ENCODE measurements at regions not wholly inside any gene's neighbourhood (a gene's known extent, or its start where the extent isn't known, plus 50 kb on each side); places are given as distances from the start of the nearest gene placed in this dataset.

GRCh38 chr12:94754653-94755052 is 104.3 kb upstream of the TMCC3 start:
- intact Hi-C loops (cut with micrococcal nuclease): no loop called here
- Mint-ChIP-seq H3K4me1 (ENCODE audit: low read depth) (no peaks in the 10 kb centered on the region), H3K36me3 (ENCODE audit: low read depth) (no peaks in the 10 kb centered on the region), H3K27ac (no peak overlapping the region), H3K9me3 (no peaks in the 10 kb centered on the region), H3K4me3 (no peak overlapping the region), H3K27me3 (peaks cover 12% of the 10 kb centered on the region)

- intact Hi-C loops (cut with micrococcal nuclease): no loop called here
- peaks cover 14% of the 10 kb centered on the region for H3K27me3 Mint-ChIP-seq
- H3K9me3 Mint-ChIP-seq: no peaks in the 10 kb centered on the region
- no peaks in the 10 kb centered on the region for H3K4me1 Mint-ChIP-seq (ENCODE audit: low read depth)
- no peak overlapping the region for H3K4me3 Mint-ChIP-seq
- no peaks in the 10 kb centered on the region for H3K36me3 Mint-ChIP-seq (ENCODE audit: low read depth)
- no peak overlapping the region for H3K27ac Mint-ChIP-seq
Observed at GRCh38 chr12:94753036-94753679, 102.8 kb upstream of the TMCC3 start.

DNA sequence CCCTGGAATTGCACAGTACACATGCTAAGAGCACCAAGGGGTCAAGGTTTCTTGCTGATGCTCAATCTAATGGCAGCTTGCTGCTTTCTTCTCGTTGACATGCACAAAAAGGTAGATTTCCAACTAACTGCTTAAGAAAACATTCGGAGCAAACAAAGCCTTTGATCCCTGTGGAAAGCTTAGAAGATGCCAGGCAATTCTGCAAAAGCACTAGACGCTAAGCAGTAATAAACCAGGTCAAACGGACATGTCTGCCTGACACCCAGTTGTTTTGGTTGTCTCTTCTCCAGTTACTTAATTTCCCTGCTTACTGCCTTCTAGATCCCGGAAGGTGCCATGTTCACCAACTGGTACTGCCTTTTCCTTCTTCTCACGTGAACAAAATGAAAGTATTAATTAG is 100.5 kb upstream of the TMCC3 start:
- intact Hi-C loops (cut with micrococcal nuclease): no loop called here
- no peaks in the 10 kb centered on the region for H3K36me3 Mint-ChIP-seq (ENCODE audit: low read depth)
- H3K27me3 Mint-ChIP-seq: peaks cover 10% of the 10 kb centered on the region
- no peaks in the 10 kb centered on the region for H3K9me3 Mint-ChIP-seq
- no peak overlapping the region for H3K4me3 Mint-ChIP-seq
- no peak overlapping the region for H3K27ac Mint-ChIP-seq
- H3K4me1 Mint-ChIP-seq (ENCODE audit: low read depth): no peaks in the 10 kb centered on the region

DNA sequence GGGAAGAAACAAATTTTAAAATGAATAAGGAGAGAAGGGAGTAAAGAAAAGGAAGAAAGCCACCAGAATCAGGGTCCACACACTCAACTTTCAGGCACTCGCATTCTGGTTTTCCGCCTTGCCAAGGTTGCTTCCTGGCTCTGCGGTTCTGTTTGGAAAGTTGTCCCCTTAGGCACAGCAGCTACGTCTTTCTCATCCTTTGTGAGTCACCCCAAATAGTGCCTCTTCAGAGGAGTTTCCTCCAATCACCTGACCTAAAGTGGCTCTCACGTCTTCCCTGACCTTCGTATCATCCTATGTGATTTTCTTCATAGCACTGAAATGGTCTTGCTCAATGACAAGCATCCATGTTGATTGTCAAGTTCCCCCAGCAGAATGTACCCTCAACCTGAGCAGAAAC is 99.5 kb upstream of the TMCC3 start:
- no peak overlapping the region for H3K27ac Mint-ChIP-seq
- intact Hi-C loops (cut with micrococcal nuclease): no loop called here
- H3K4me3 Mint-ChIP-seq: no peak overlapping the region
- H3K36me3 Mint-ChIP-seq (ENCODE audit: low read depth): no peaks in the 10 kb centered on the region
- H3K4me1 Mint-ChIP-seq (ENCODE audit: low read depth): no peaks in the 10 kb centered on the region
- peaks cover 11% of the 10 kb centered on the region for H3K27me3 Mint-ChIP-seq
- H3K9me3 Mint-ChIP-seq: no peaks in the 10 kb centered on the region

- no peaks in the 10 kb centered on the region for H3K4me1 Mint-ChIP-seq (ENCODE audit: low read depth)
- no peaks in the 10 kb centered on the region for H3K9me3 Mint-ChIP-seq
- H3K4me3 Mint-ChIP-seq: no peak overlapping the region
- peaks cover 14% of the 10 kb centered on the region for H3K27me3 Mint-ChIP-seq
- no peak overlapping the region for H3K27ac Mint-ChIP-seq
- intact Hi-C loops (cut with micrococcal nuclease): no loop called here
- H3K36me3 Mint-ChIP-seq (ENCODE audit: low read depth): no peaks in the 10 kb centered on the region
Observed at GRCh38 chr12:94749455-94749854, 99.1 kb upstream of the TMCC3 start.

- no peak overlapping the region for H3K27ac Mint-ChIP-seq
- no peaks in the 10 kb centered on the region for H3K36me3 Mint-ChIP-seq (ENCODE audit: low read depth)
- H3K4me1 Mint-ChIP-seq (ENCODE audit: low read depth): no peaks in the 10 kb centered on the region
- H3K4me3 Mint-ChIP-seq: no peak overlapping the region
- intact Hi-C loops (cut with micrococcal nuclease): no loop called here
- H3K27me3 Mint-ChIP-seq: peaks cover 14% of the 10 kb centered on the region
- H3K9me3 Mint-ChIP-seq: no peaks in the 10 kb centered on the region
Observed at GRCh38 chr12:94748726-94749421, 98.5 kb upstream of the TMCC3 start.

- no peaks in the 10 kb centered on the region for H3K9me3 Mint-ChIP-seq
- H3K27ac Mint-ChIP-seq: no peak overlapping the region
- intact Hi-C loops (cut with micrococcal nuclease): no loop called here
- H3K27me3 Mint-ChIP-seq: peaks cover 10% of the 10 kb centered on the region
- H3K4me1 Mint-ChIP-seq (ENCODE audit: low read depth): no peaks in the 10 kb centered on the region
- H3K36me3 Mint-ChIP-seq (ENCODE audit: low read depth): no peaks in the 10 kb centered on the region
- no peak overlapping the region for H3K4me3 Mint-ChIP-seq
Observed at GRCh38 chr12:94745562-94745961, 95.2 kb upstream of the TMCC3 start.

DNA sequence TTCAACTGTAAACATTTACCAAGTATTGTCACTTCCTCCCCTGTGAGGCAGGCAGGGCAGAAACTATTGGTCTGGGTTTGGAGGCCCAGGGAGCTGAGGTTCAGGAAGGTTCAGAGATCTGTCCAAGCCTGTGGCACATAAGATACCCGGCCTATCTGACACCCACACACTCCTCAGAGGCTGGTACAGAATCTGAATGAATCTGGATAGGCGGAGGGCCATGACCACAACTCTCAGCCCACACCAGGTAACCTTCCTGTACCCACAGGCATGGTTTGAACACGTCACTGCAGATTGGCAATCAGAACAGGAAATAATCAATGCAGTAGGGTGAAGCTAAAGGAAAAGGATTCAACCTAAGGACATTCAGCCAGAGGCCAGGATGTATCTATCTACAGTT is 92.8 kb upstream of the TMCC3 start:
- Mint-ChIP-seq H3K4me3 (no peak overlapping the region), H3K9me3 (no peaks in the 10 kb centered on the region), H3K27ac (no peak overlapping the region), H3K4me1 (ENCODE audit: low read depth) (no peaks in the 10 kb centered on the region), H3K36me3 (ENCODE audit: low read depth) (no peaks in the 10 kb centered on the region), H3K27me3 (peaks cover 13% of the 10 kb centered on the region)
- intact Hi-C loops (cut with micrococcal nuclease): no loop called here

GRCh38 chr12:94740601-94741362 is 90.4 kb upstream of the TMCC3 start:
- Mint-ChIP-seq H3K27me3 (peaks cover 13% of the 10 kb centered on the region), H3K4me3 (no peak overlapping the region), H3K4me1 (ENCODE audit: low read depth) (no peaks in the 10 kb centered on the region), H3K36me3 (ENCODE audit: low read depth) (no peaks in the 10 kb centered on the region), H3K9me3 (no peaks in the 10 kb centered on the region), H3K27ac (no peak overlapping the region)
- intact Hi-C loops (cut with micrococcal nuclease): no loop called here

DNA sequence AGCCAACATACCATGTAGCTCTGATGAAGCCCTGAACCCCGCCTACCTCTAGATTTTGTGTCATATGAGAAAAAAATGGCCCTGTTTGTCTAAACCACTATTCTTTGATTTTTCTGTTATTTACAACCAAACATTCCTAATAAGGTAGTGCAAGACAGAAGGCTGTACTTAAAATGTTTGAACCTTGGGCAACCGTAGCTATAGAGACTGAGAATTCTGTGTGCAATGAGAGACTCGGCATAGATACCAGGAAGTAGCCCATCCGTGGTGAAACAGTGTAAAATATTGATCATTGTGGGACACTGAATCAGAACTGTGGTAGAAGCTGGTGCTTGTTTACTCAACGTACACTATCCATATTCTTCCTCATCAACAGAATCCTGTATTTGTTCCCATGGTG is 86.5 kb upstream of the TMCC3 start:
- Mint-ChIP-seq H3K27me3 (peaks cover 15% of the 10 kb centered on the region), H3K9me3 (no peaks in the 10 kb centered on the region), H3K27ac (no peak overlapping the region), H3K4me3 (no peak overlapping the region), H3K36me3 (ENCODE audit: low read depth) (no peaks in the 10 kb centered on the region), H3K4me1 (ENCODE audit: low read depth) (no peaks in the 10 kb centered on the region)
- intact Hi-C loops (cut with micrococcal nuclease): no loop called here

- peaks cover 14% of the 10 kb centered on the region for H3K27me3 Mint-ChIP-seq
- no peaks in the 10 kb centered on the region for H3K36me3 Mint-ChIP-seq (ENCODE audit: low read depth)
- intact Hi-C loops (cut with micrococcal nuclease): no loop called here
- no peak overlapping the region for H3K27ac Mint-ChIP-seq
- no peaks in the 10 kb centered on the region for H3K4me1 Mint-ChIP-seq (ENCODE audit: low read depth)
- H3K9me3 Mint-ChIP-seq: no peaks in the 10 kb centered on the region
- no peak overlapping the region for H3K4me3 Mint-ChIP-seq
Observed at GRCh38 chr12:94736004-94736403, 85.6 kb upstream of the TMCC3 start.

DNA sequence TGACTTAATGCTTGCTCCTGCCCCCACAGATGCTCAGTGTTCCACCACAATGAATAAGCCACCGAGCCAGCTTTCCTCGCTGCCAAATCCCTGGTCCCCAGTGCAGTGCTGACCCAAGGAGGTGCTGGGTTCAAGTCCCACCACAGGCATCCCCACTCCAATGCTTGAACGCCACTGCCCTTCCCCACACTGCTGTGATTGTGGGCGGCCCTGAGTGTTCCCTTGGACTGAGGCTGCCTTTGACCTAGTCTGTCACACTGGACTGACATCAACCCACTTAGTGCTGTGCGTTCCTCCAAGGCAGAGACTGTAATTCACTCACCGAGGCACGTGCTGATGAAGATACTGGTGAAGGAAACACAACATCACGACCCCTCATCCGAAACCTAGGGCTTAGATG is 83.4 kb upstream of the TMCC3 start:
- no peak overlapping the region for H3K4me3 Mint-ChIP-seq
- intact Hi-C loops (cut with micrococcal nuclease): no loop called here
- no peaks in the 10 kb centered on the region for H3K36me3 Mint-ChIP-seq (ENCODE audit: low read depth)
- H3K27ac Mint-ChIP-seq: no peak overlapping the region
- H3K9me3 Mint-ChIP-seq: no peaks in the 10 kb centered on the region
- H3K4me1 Mint-ChIP-seq (ENCODE audit: low read depth): no peaks in the 10 kb centered on the region
- peaks cover 7% of the 10 kb centered on the region for H3K27me3 Mint-ChIP-seq

DNA sequence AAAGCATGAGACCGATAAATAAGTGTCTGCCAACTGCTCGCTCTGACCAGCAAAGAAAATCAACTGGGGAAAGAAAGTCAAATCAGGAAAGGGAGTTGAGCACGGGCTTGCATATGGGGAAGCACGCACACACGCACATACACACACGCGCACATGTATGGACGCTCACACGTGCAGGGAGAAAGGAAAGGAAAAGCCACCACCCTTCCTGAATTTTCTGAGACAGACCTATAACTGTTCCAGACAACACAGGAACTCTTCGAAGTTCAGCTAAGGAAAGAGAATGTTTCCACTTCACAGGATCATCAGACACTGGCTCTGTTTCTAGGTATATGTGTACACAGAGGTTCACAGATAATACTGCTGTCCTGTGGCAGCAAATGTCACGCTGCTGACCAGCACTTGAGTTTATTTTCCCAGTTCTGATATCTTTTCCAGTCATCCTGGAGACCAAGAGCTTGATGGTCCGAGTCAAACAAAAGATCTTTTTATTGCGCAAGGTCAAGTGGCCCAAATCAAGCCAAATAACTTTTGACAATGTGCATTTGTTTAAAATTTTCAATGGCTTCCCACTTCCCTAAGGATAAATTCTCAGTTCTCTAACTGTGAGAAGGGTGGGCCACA is 82.1 kb upstream of the TMCC3 start:
- intact Hi-C loops (cut with micrococcal nuclease): no loop called here
- H3K4me3 Mint-ChIP-seq: no peak overlapping the region
- H3K27me3 Mint-ChIP-seq: peaks cover 10% of the 10 kb centered on the region
- H3K27ac Mint-ChIP-seq: no peak overlapping the region
- no peaks in the 10 kb centered on the region for H3K4me1 Mint-ChIP-seq (ENCODE audit: low read depth)
- no peaks in the 10 kb centered on the region for H3K36me3 Mint-ChIP-seq (ENCODE audit: low read depth)
- H3K9me3 Mint-ChIP-seq: no peaks in the 10 kb centered on the region

DNA sequence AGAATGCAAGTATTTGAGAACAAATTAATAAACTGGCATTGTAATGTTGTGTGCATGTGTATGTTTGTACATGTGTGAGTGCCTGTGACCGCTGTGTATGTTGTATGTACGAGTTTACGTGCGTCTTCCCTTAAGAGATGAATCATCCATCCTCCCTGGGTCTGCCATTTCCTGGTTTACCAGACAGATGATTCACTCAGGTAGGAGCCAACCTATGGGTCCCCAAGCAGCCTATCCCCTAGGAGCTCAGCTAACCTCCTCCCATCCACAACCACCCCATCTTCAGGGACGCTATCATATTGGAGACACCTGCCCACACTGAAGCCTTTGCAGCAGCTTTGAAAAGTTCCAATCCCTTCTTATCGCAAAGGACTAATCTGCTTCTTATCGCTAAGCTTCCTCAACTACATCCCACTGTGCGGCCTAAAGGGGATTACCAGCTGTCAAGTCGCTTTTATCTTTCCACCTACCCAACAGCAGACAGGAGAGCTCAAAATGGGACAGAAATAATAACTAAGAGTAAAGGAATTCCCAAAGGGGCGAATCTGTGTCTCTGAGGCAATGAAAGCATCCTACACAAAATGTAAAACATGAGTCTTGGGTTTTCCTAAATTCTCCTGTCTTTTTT is 81.5 kb upstream of the TMCC3 start:
- H3K27me3 Mint-ChIP-seq: peaks cover 10% of the 10 kb centered on the region
- intact Hi-C loops (cut with micrococcal nuclease): no loop called here
- no peaks in the 10 kb centered on the region for H3K9me3 Mint-ChIP-seq
- no peak overlapping the region for H3K4me3 Mint-ChIP-seq
- H3K27ac Mint-ChIP-seq: no peak overlapping the region
- H3K4me1 Mint-ChIP-seq (ENCODE audit: low read depth): no peaks in the 10 kb centered on the region
- H3K36me3 Mint-ChIP-seq (ENCODE audit: low read depth): no peaks in the 10 kb centered on the region
